ENCODE measurements at regions not wholly inside any gene's neighbourhood (a gene's known extent, or its start where the extent isn't known, plus 50 kb on each side); places are given as distances from the start of the nearest gene placed in this dataset.
"Not testable (repeated sequence)": the region's sequence is repeated elsewhere in the genome, so short reads cannot be mapped to it uniquely, and the experiment has no call there.

- Histone ChIP-seq H3K4ac (ENCODE audit: low read length) (no peak overlapping the region), H3K23ac (ENCODE audit: low read depth, low read length, poor library complexity) (no peak overlapping the region), H3K9me3 (replicated peaks in 1 of 2; ENCODE audit: control insufficient read depth in 2 of 2, insufficient read depth in 1 of 2, low read depth in 1 of 2, low read length in 2 of 2) (no peaks in the 10 kb centered on the region), H2BK5ac (ENCODE audit: low read length) (no peak overlapping the region), H2BK15ac (ENCODE audit: low read length) (no peak overlapping the region), H3K4me3 (ENCODE audit: low read length in 2 of 2) (no peak overlapping the region), H3K79me1 (ENCODE audit: low read depth, low read length) (no peaks in the 10 kb centered on the region), H4K8ac (ENCODE audit: low read depth, low read length) (no peak overlapping the region), H4K91ac (ENCODE audit: low read depth, low read length, poor library complexity) (no peak overlapping the region), H2AK5ac (ENCODE audit: low read depth, low read length) (no peak overlapping the region), H2BK12ac (ENCODE audit: low read length) (no peak overlapping the region), H3K36me3 (replicated peaks in 1 of 2; ENCODE audit: control insufficient read depth in 2 of 2, insufficient read depth in 2 of 2, low read length in 2 of 2) (no peaks in the 10 kb centered on the region), H3K14ac (ENCODE audit: low read length) (no peak overlapping the region), H3K4me2 (ENCODE audit: insufficient read depth, low read length, poor library complexity, severe bottlenecking) (no peak overlapping the region), H2AFZ (ENCODE audit: low read length) (no peak overlapping the region), H3K4me1 (ENCODE audit: control insufficient read depth in 2 of 2, insufficient read depth in 1 of 2, low read depth in 1 of 2, low read length in 2 of 2) (no peaks in the 10 kb centered on the region), H3K27ac (replicated peaks; ENCODE audit: low read length) (no peak overlapping the region), H3K27me3 (ENCODE audit: control insufficient read depth in 3 of 3, insufficient read depth in 3 of 3, low read depth in 1 of 3, low read length in 3 of 3) (no peaks in the 10 kb centered on the region), H2BK120ac (ENCODE audit: low read depth, low read length) (no peak overlapping the region), H3K9ac (ENCODE audit: low read depth, low read length, poor library complexity) (no peak overlapping the region), H3K18ac (ENCODE audit: low read length) (no peak overlapping the region)
- no peak for DNase-seq (ENCODE audit: low spot score)
- no CpG with 5 or more reads among the region's 4 CpGs for WGBS, 2 donors (ENCODE audit: extremely low coverage in 2 of 2, insufficient read length in 2 of 2, insufficient replicate concordance in 1 of 2)
Observed at GRCh38 chr12:19819231-19819630, 379.9 kb downstream of the AEBP2 start.

GRCh38 chr12:19822476-19822875 lies 383.2 kb downstream of the AEBP2 start:
- Histone ChIP-seq H3K4me1 (ENCODE audit: control insufficient read depth in 2 of 2, insufficient read depth in 1 of 2, low read depth in 1 of 2, low read length in 2 of 2) (no peaks in the 10 kb centered on the region), H3K23ac (ENCODE audit: low read depth, low read length, poor library complexity) (no peak overlapping the region), H2BK12ac (ENCODE audit: low read length) (no peak overlapping the region), H3K36me3 (replicated peaks in 1 of 2; ENCODE audit: control insufficient read depth in 2 of 2, insufficient read depth in 2 of 2, low read length in 2 of 2) (no peaks in the 10 kb centered on the region), H2BK5ac (ENCODE audit: low read length) (no peak overlapping the region), H3K27ac (replicated peaks; ENCODE audit: low read length) (no peak overlapping the region), H3K79me1 (ENCODE audit: low read depth, low read length) (no peaks in the 10 kb centered on the region), H3K4me3 (ENCODE audit: low read length in 2 of 2) (no peak overlapping the region), H3K14ac (ENCODE audit: low read length) (no peak overlapping the region), H2BK120ac (ENCODE audit: low read depth, low read length) (no peak overlapping the region), H2AK5ac (ENCODE audit: low read depth, low read length) (no peak overlapping the region), H4K91ac (ENCODE audit: low read depth, low read length, poor library complexity) (no peak overlapping the region), H3K18ac (ENCODE audit: low read length) (no peak overlapping the region), H4K8ac (ENCODE audit: low read depth, low read length) (no peak overlapping the region), H3K9me3 (replicated peaks in 1 of 2; ENCODE audit: control insufficient read depth in 2 of 2, insufficient read depth in 1 of 2, low read depth in 1 of 2, low read length in 2 of 2) (no peaks in the 10 kb centered on the region), H2AFZ (ENCODE audit: low read length) (no peak overlapping the region), H3K4me2 (ENCODE audit: insufficient read depth, low read length, poor library complexity, severe bottlenecking) (no peak overlapping the region), H3K4ac (ENCODE audit: low read length) (no peak overlapping the region), H2BK15ac (ENCODE audit: low read length) (no peak overlapping the region), H3K27me3 (ENCODE audit: control insufficient read depth in 3 of 3, insufficient read depth in 3 of 3, low read depth in 1 of 3, low read length in 3 of 3) (no peaks in the 10 kb centered on the region), H3K9ac (ENCODE audit: low read depth, low read length, poor library complexity) (no peak overlapping the region)
- DNase-seq (ENCODE audit: low spot score): no peak
- WGBS, 2 donors (ENCODE audit: extremely low coverage in 2 of 2, insufficient read length in 2 of 2, insufficient replicate concordance in 1 of 2): no CpG with 5 or more reads among the region's 4 CpGs

- H3K4ac ChIP-seq (ENCODE audit: low read length); H3K4me3 ChIP-seq (ENCODE audit: low read length in 2 of 2); H3K9me3 ChIP-seq (replicated peaks in 1 of 2; ENCODE audit: control insufficient read depth in 2 of 2, insufficient read depth in 1 of 2, low read depth in 1 of 2, low read length in 2 of 2); H2BK120ac ChIP-seq (ENCODE audit: low read depth, low read length); H3K18ac ChIP-seq (ENCODE audit: low read length); H2BK15ac ChIP-seq (ENCODE audit: low read length); H3K4me2 ChIP-seq (ENCODE audit: insufficient read depth, low read length, poor library complexity, severe bottlenecking); H3K27ac ChIP-seq (replicated peaks; ENCODE audit: low read length); H3K9ac ChIP-seq (ENCODE audit: low read depth, low read length, poor library complexity); H3K79me1 ChIP-seq (ENCODE audit: low read depth, low read length); DNase-seq (ENCODE audit: low spot score); H3K14ac ChIP-seq (ENCODE audit: low read length); H2BK5ac ChIP-seq (ENCODE audit: low read length); H4K91ac ChIP-seq (ENCODE audit: low read depth, low read length, poor library complexity); H3K23ac ChIP-seq (ENCODE audit: low read depth, low read length, poor library complexity); H2AFZ ChIP-seq (ENCODE audit: low read length); H2BK12ac ChIP-seq (ENCODE audit: low read length); H3K27me3 ChIP-seq (ENCODE audit: control insufficient read depth in 3 of 3, insufficient read depth in 3 of 3, low read depth in 1 of 3, low read length in 3 of 3); H3K4me1 ChIP-seq (ENCODE audit: control insufficient read depth in 2 of 2, insufficient read depth in 1 of 2, low read depth in 1 of 2, low read length in 2 of 2); H3K36me3 ChIP-seq (replicated peaks in 1 of 2; ENCODE audit: control insufficient read depth in 2 of 2, insufficient read depth in 2 of 2, low read length in 2 of 2); H2AK5ac ChIP-seq (ENCODE audit: low read depth, low read length): not testable (repeated sequence)
- peak overlapping the region; percentile 10 for H4K8ac ChIP-seq (ENCODE audit: low read depth, low read length)
- WGBS, 2 donors (ENCODE audit: extremely low coverage in 2 of 2, insufficient read length in 2 of 2, insufficient replicate concordance in 1 of 2): no CpG with 5 or more reads among the region's 6 CpGs
Observed at GRCh38 chr12:19823326-19823725, 384.0 kb downstream of the AEBP2 start.

GRCh38 chr12:19826980-19827550 lies 387.8 kb downstream of the AEBP2 start:
- H3K4me3 ChIP-seq (ENCODE audit: low read length in 2 of 2): no peak overlapping the region
- no peak overlapping the region for H2BK12ac ChIP-seq (ENCODE audit: low read length)
- no peaks in the 10 kb centered on the region for H3K36me3 ChIP-seq (replicated peaks in 1 of 2; ENCODE audit: control insufficient read depth in 2 of 2, insufficient read depth in 2 of 2, low read length in 2 of 2)
- no peak overlapping the region for H2AK5ac ChIP-seq (ENCODE audit: low read depth, low read length)
- H2BK15ac ChIP-seq (ENCODE audit: low read length): no peak overlapping the region
- no peak overlapping the region for H2BK5ac ChIP-seq (ENCODE audit: low read length)
- WGBS, 2 donors (ENCODE audit: extremely low coverage in 2 of 2, insufficient read length in 2 of 2, insufficient replicate concordance in 1 of 2): no CpG with 5 or more reads among the region's 13 CpGs
- H2BK120ac ChIP-seq (ENCODE audit: low read depth, low read length): no peak overlapping the region
- no peak overlapping the region for H3K27ac ChIP-seq (replicated peaks; ENCODE audit: low read length)
- no peak overlapping the region for H4K91ac ChIP-seq (ENCODE audit: low read depth, low read length, poor library complexity)
- no peaks in the 10 kb centered on the region for H3K4me1 ChIP-seq (ENCODE audit: control insufficient read depth in 2 of 2, insufficient read depth in 1 of 2, low read depth in 1 of 2, low read length in 2 of 2)
- no peak overlapping the region for H3K9ac ChIP-seq (ENCODE audit: low read depth, low read length, poor library complexity)
- no peak for DNase-seq (ENCODE audit: low spot score)
- H3K23ac ChIP-seq (ENCODE audit: low read depth, low read length, poor library complexity): peak overlapping the region; percentile 25
- H3K4ac ChIP-seq (ENCODE audit: low read length): no peak overlapping the region
- H3K14ac ChIP-seq (ENCODE audit: low read length): no peak overlapping the region
- H3K79me1 ChIP-seq (ENCODE audit: low read depth, low read length): no peaks in the 10 kb centered on the region
- H2AFZ ChIP-seq (ENCODE audit: low read length): no peak overlapping the region
- H3K4me2 ChIP-seq (ENCODE audit: insufficient read depth, low read length, poor library complexity, severe bottlenecking): no peak overlapping the region
- no peak overlapping the region for H4K8ac ChIP-seq (ENCODE audit: low read depth, low read length)
- H3K18ac ChIP-seq (ENCODE audit: low read length): peak overlapping the region; percentile 70
- H3K27me3 ChIP-seq (ENCODE audit: control insufficient read depth in 3 of 3, insufficient read depth in 3 of 3, low read depth in 1 of 3, low read length in 3 of 3): peaks cover 0 to 2% (median 0%) of the 10 kb centered on the region in 3 experiments
- H3K9me3 ChIP-seq (replicated peaks in 1 of 2; ENCODE audit: control insufficient read depth in 2 of 2, insufficient read depth in 1 of 2, low read depth in 1 of 2, low read length in 2 of 2): no peaks in the 10 kb centered on the region
